ENCODE measurements at regions not wholly inside any gene's neighbourhood (a gene's known extent, or its start where the extent isn't known, plus 50 kb on each side); places are given as distances from the start of the nearest gene placed in this dataset.

- DNase-seq (ENCODE audit: low read depth) = no peak
Measured at GRCh38 chr5:10853154-10853553, 92.1 kb upstream of the DAP start.

GRCh38 chr5:10849278-10849677 lies 88.2 kb upstream of the DAP start:
- DNase-seq (ENCODE audit: low read depth) = no peak

GRCh38 chr5:10844016-10844415 lies 83.0 kb upstream of the DAP start:
- DNase-seq (ENCODE audit: low read depth) = no peak

- DNase-seq (ENCODE audit: low read depth) = no peak
Measured at GRCh38 chr5:10842823-10843222, 81.8 kb upstream of the DAP start.

- DNase-seq (ENCODE audit: low read depth) = no peak
Measured at GRCh38 chr5:10839916-10840599, 79.0 kb upstream of the DAP start.

- no peak for DNase-seq (ENCODE audit: low read depth)
Measured at GRCh38 chr5:10839118-10839517, 78.1 kb upstream of the DAP start.

GRCh38 chr5:10838038-10838437 lies 77.0 kb upstream of the DAP start:
- no peak for DNase-seq (ENCODE audit: low read depth)

- DNase-seq (ENCODE audit: low read depth) = no peak
Measured at GRCh38 chr5:10836986-10837385, 76.0 kb upstream of the DAP start.

GRCh38 chr5:10834695-10835094 lies 73.7 kb upstream of the DAP start:
- DNase-seq (ENCODE audit: low read depth) = no peak

GRCh38 chr5:10832987-10833386 lies 72.0 kb upstream of the DAP start:
- DNase-seq (ENCODE audit: low read depth) = no peak

- no peak for DNase-seq (ENCODE audit: low read depth)
Measured at GRCh38 chr5:10832421-10832820, 71.4 kb upstream of the DAP start.

- DNase-seq (ENCODE audit: low read depth) = peak; percentile 24
Measured at GRCh38 chr5:10831419-10831818, 70.4 kb upstream of the DAP start.

GRCh38 chr5:10828241-10828640 lies 67.2 kb upstream of the DAP start:
- DNase-seq (ENCODE audit: low read depth) = no peak

- no peak for DNase-seq (ENCODE audit: low read depth)
Measured at GRCh38 chr5:10827571-10827970, 66.5 kb upstream of the DAP start.

GRCh38 chr5:10826971-10827370 lies 65.9 kb upstream of the DAP start:
- no peak for DNase-seq (ENCODE audit: low read depth)

GRCh38 chr5:10825897-10826644 lies 65.0 kb upstream of the DAP start:
- DNase-seq (ENCODE audit: low read depth) = peak; percentile 9

GRCh38 chr5:10812218-10812617 lies 51.2 kb upstream of the DAP start:
- DNase-seq (ENCODE audit: low read depth) = no peak
